GM21423 (cell line): ENCODE measurements at regions not wholly inside any gene's neighbourhood (a gene's known extent, or its start where the extent isn't known, plus 50 kb on each side); places are given as distances from the start of the nearest gene placed in this dataset.

Experiments
- ATAC-seq: cut with Tn5 transposase; IDR thresholded peaks from one replicate; pipeline ENCODE4 v1.9.1; 2021; ENCODE audit warnings: mild to moderate bottlenecking, moderate library complexity; ENCODE audit not compliant: unreplicated experiment

GRCh38 chr14:56870336-56870735 lies 60.1 kb upstream of the OTX2 start:
- ATAC-seq, result no peak

- no peak for ATAC-seq
Observed at GRCh38 chr14:56868660-56869059, 58.4 kb upstream of the OTX2 start.

- ATAC-seq, result no peak
Observed at GRCh38 chr14:56862836-56863235, 52.6 kb upstream of the OTX2 start.

- no peak for ATAC-seq
Observed at GRCh38 chr14:56860441-56860840, 50.2 kb upstream of the OTX2 start.
